Muscle layer of colon (tissue), 2 donors: ENCODE measurements at regions not wholly inside any gene's neighbourhood (a gene's known extent, or its start where the extent isn't known, plus 50 kb on each side); places are given as distances from the start of the nearest gene placed in this dataset.
"Not testable (repeated sequence)": the region's sequence is repeated elsewhere in the genome, so short reads cannot be mapped to it uniquely, and the experiment has no call there.

ENCODE experiments used
- H3K27ac ChIP-seq: one replicate; pipeline ENCODE4 v1.7.0; 2013; ENCODE audit warnings: low read depth, mild to moderate bottlenecking, low read length, moderate library complexity
- H3K27me3 ChIP-seq, 2 donors: one replicate each; pipeline ENCODE4 v1.7.0; 2013; ENCODE audit warnings: low read length in 2 of 2, mild to moderate bottlenecking in 2 of 2; ENCODE audit not compliant: insufficient read depth in 2 of 2, control insufficient read depth in 1 of 2
- H3K36me3 ChIP-seq: one replicate; pipeline ENCODE4 v1.7.0; 2013; ENCODE audit warnings: mild to moderate bottlenecking, low read length; ENCODE audit not compliant: insufficient read depth
- H3K4me1 ChIP-seq: one replicate; pipeline ENCODE4 v1.7.0; 2013; ENCODE audit warnings: mild to moderate bottlenecking, low read length; ENCODE audit not compliant: insufficient read depth
- H3K4me3 ChIP-seq, 2 donors: one replicate each; pipeline ENCODE4 v1.7.0; 2013; ENCODE audit warnings: low read length in 2 of 2, low read depth in 1 of 2, mild to moderate bottlenecking in 1 of 2, moderate library complexity in 1 of 2
- H3K9ac ChIP-seq: one replicate; pipeline ENCODE4 v1.7.0; 2013; ENCODE audit warnings: low read length
- H3K9me3 ChIP-seq: one replicate; pipeline ENCODE4 v1.7.0; 2013; ENCODE audit warnings: mild to moderate bottlenecking, low read length
- donor health status: abdominal sarcoma.
- donor health status: Adenocarcinoma of cecum.

GRCh38 chr1:224562881-224563280 lies 53.2 kb upstream of the CNIH3 start:
- H3K27ac ChIP-seq, H3K4me1 ChIP-seq, H3K9ac ChIP-seq, H3K4me3 ChIP-seq, H3K9me3 ChIP-seq, H3K36me3 ChIP-seq, H3K27me3 ChIP-seq: not testable (repeated sequence)

- no peaks in the 10 kb centered on the region for H3K9me3 ChIP-seq
- H3K27me3 ChIP-seq, result no peaks in the 10 kb centered on the region
- H3K9ac ChIP-seq, result no peak overlapping the region
- no peak overlapping the region for H3K27ac ChIP-seq
- no peaks in the 10 kb centered on the region for H3K36me3 ChIP-seq
- no peaks in the 10 kb centered on the region for H3K4me1 ChIP-seq
- no peak overlapping the region for H3K4me3 ChIP-seq
Measured at GRCh38 chr1:224563666-224564065, 52.5 kb upstream of the CNIH3 start.

GRCh38 chr1:224564454-224565084 lies 51.5 kb upstream of the CNIH3 start:
- no peaks in the 10 kb centered on the region for H3K27me3 ChIP-seq

GRCh38 chr1:224565186-224565585 lies 50.9 kb upstream of the CNIH3 start:
- no peak overlapping the region for H3K4me3 ChIP-seq
- H3K27me3 ChIP-seq, result no peaks in the 10 kb centered on the region
- H3K36me3 ChIP-seq, result no peaks in the 10 kb centered on the region
- no peak overlapping the region for H3K9ac ChIP-seq
- no peaks in the 10 kb centered on the region for H3K4me1 ChIP-seq
- no peak overlapping the region for H3K27ac ChIP-seq
- H3K9me3 ChIP-seq, result no peaks in the 10 kb centered on the region

More at GRCh38 chr1:224564454-224565084, 51.5 kb upstream of the CNIH3 start:
- Histone ChIP-seq H3K36me3 (no peaks in the 10 kb centered on the region), H3K4me1 (no peaks in the 10 kb centered on the region), H3K9me3 (no peaks in the 10 kb centered on the region), H3K9ac (no peak overlapping the region), H3K4me3 (no peak overlapping the region), H3K27ac (no peak overlapping the region)

- Histone ChIP-seq H3K4me1 (no peaks in the 10 kb centered on the region), H3K9me3 (no peaks in the 10 kb centered on the region), H3K9ac (no peak overlapping the region), H3K36me3 (no peaks in the 10 kb centered on the region), H3K4me3 (no peak overlapping the region), H3K27ac (no peak overlapping the region), H3K27me3 (no peaks in the 10 kb centered on the region)
Measured at GRCh38 chr1:224565611-224566406, 50.3 kb upstream of the CNIH3 start.
